Heart right ventricle (tissue), 16 donors: ENCODE measurements at regions not wholly inside any gene's neighbourhood (a gene's known extent, or its start where the extent isn't known, plus 50 kb on each side); places are given as distances from the start of the nearest gene placed in this dataset.
"Not testable (repeated sequence)": the region's sequence is repeated elsewhere in the genome, so short reads cannot be mapped to it uniquely, and the experiment has no call there.

Source experiments
- ATAC-seq, 8 donors: fragments of 200-7000 bp; cut with Tn5 transposase; one replicate each; pipeline ENCODE4 v1.9.1; 2020; ENCODE audit warnings: mild to moderate bottlenecking in 8 of 8, moderate library complexity in 8 of 8, moderate number of reproducible peaks in 1 of 8
- DNase-seq, 2 donors: peaks; one replicate each; pipeline ENCODE4 v3.0.0-alpha.2; 2020
- H3K27ac ChIP-seq, 10 donors: fragments of 200-600 bp; sonication (generic) in 2 of 10; one replicate each; pipeline versions ENCODE4 v1.5.0 to v1.8.0; 2020 to 2022; ENCODE audit warnings: mild to moderate bottlenecking in 3 of 10
- H3K27me3 ChIP-seq, 7 donors: fragments of 200-600 bp; one replicate each; pipeline ENCODE4 v1.8.0; 2021 to 2022; ENCODE audit warnings: mild to moderate bottlenecking in 2 of 7
- H3K36me3 ChIP-seq, 9 donors: fragments of 200-600 bp; sonication (generic) in 1 of 9; one replicate each; pipeline versions ENCODE4 v1.5.0 to v1.8.0; 2020 to 2022; ENCODE audit warnings: mild to moderate bottlenecking in 2 of 9
- H3K4me1 ChIP-seq, 9 donors: fragments of 200-600 bp; sonication (generic) in 1 of 9; one replicate each; pipeline versions ENCODE4 v1.5.0 to v1.8.0; 2020 to 2022; ENCODE audit warnings: mild to moderate bottlenecking in 4 of 9
- H3K4me3 ChIP-seq, 10 donors: fragments of 200-600 bp; sonication (generic) in 2 of 10; one replicate each; pipeline versions ENCODE4 v1.5.0 to v1.8.0; 2020 to 2022; ENCODE audit warnings: mild to moderate bottlenecking in 7 of 10, moderate library complexity in 2 of 10
- H3K9me3 ChIP-seq, 11 donors: fragments of 200-600 bp in 10 of 11; sonication (generic) in 2 of 11; one replicate each; pipeline versions ENCODE4 v1.5.0 to v1.8.0; 2013 to 2022; ENCODE audit warnings: mild to moderate bottlenecking in 2 of 11, control low read depth in 1 of 11, moderate library complexity in 1 of 11
- CTCF ChIP-seq, 9 donors: fragments of 200-600 bp; sonication (generic) in 2 of 9; IDR thresholded peaks; one replicate each; pipeline versions ENCODE4 v1.5.0 to v1.8.0; 2021 to 2022; ENCODE audit warnings: antibody characterized with exemption in 9 of 9, mild to moderate bottlenecking in 5 of 9, moderate library complexity in 1 of 9
- WGBS, 2 donors: extraction: QIAGEN DNeasy Blood & Tissue Kit; methylation state at CpG; one replicate each; pipeline ENCODE4 v1.1.7; 2013; ENCODE audit warnings: inconsistent platforms in 1 of 2; 5-methylcytosine and 5-hydroxymethylcytosine counted together
- intact Hi-C, 10 donors: fragments of 100-400 bp; cut with DNase I; formaldehyde crosslinking; loops; one replicate each; pipeline versions ENCODE4 v1.11.1 to v1.14.2; 2022
- donor health status: Arrhythmogenic right ventricular cardiomyopathy.
- donor health status: ischemic (EF 13 %, LVEDD 7.1; RV severe dilation, severe dysfunction).
- donor health status: healthy with polysubstance abuse.
- donor health status: DM: no; HTN: yes; CAD: no.
- donor health status: DM: no; HTN: no; CAD: no.
- donor health status: ischemic (EF 25% LVEDD 6.9; RV normal size, moderate dysfunction).
- donor health status: ischemic (EF 25% LVEDD 5.7; RV mildly dilated, moderate dysfunction).
- donor health status: healthy.
- donor health status: DM: yes; HTN: yes; CAD: no.
- donor health status: Ischemic cardiomyopathy.
- donor health status: ischemic (EF 35%, LVEDD 5.7; RV mildly dilated, moderate dysfunction).
- donor health status: nonischemic (EF 11% LVEDD 7.7; RV severe dilation, severe dysfunction).
- donor health status: DM: yes; HTN: yes; CAD: no.
- donor health status: PGD.
- donor health status: ischemic (EF 29% LVEDD 5.4; RV normal size, mild dysfunction).
- donor health status: nonischemic (EF 23%, LVEDD 6.1; RV moderate dilation, normal function).

GRCh38 chr1:38185913-38186312 is 139.3 kb upstream of the POU3F1 start:
- ATAC-seq: no peak
- no peak for DNase-seq
- Histone ChIP-seq H3K27me3 (peaks cover 0 to 59% (median 9%) of the 10 kb centered on the region in 7 donors), H3K4me3 (no peak overlapping the region), H3K27ac (no peak overlapping the region), H3K36me3 (no peaks in the 10 kb centered on the region), H3K4me1 (no peaks in the 10 kb centered on the region), H3K9me3 (peaks cover 0 to 6% (median 0%) of the 10 kb centered on the region in 11 donors)
- intact Hi-C loops: no loop called here
- TF ChIP-seq CTCF (IDR thresholded peaks at IDR 0.05): no peak
- 76 to 80% methylated on average over 7 of the region's 7 CpGs for WGBS, 2 donors

DNA sequence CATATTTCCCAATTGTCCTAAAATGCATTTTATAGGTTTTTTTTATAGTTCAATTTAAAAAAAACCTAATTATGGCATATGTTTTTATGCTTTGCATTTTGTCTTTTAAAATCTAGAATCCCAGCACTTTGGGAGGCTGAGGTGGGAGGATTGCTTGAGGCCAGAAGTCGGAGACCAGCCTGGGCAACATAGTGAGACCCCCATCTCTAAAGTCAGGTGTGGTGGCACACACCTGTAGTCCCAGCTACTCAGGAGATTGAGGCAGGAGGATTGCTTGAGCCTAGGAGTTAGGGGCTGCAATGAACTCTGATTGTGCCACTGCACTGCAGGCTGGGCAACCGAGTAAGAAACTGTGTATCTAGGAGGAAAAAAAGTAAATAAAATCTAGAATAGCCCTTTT is 137.2 kb upstream of the POU3F1 start:
- no peak overlapping the region for H3K4me3 ChIP-seq
- H3K36me3 ChIP-seq: no peaks in the 10 kb centered on the region
- intact Hi-C loops: no loop called here
- no peak for TF ChIP-seq CTCF (IDR thresholded peaks at IDR 0.05)
- no peak overlapping the region for H3K27ac ChIP-seq
- peaks cover 0 to 4% (median 0%) of the 10 kb centered on the region in 11 donors for H3K9me3 ChIP-seq
- ATAC-seq: no peak
- 85 to 88% methylated on average over 2 of the region's 2 CpGs for WGBS, 2 donors
- H3K27me3 ChIP-seq: peaks cover 0 to 54% (median 14%) of the 10 kb centered on the region in 7 donors
- no peak for DNase-seq
- H3K4me1 ChIP-seq: peaks cover 0 to 6% (median 0%) of the 10 kb centered on the region in 9 donors

- intact Hi-C loops: no loop called here
- Histone ChIP-seq H3K4me1 (peaks cover 0 to 6% (median 0%) of the 10 kb centered on the region in 9 donors), H3K36me3 (no peaks in the 10 kb centered on the region), H3K27ac (no peak overlapping the region), H3K9me3 (no peaks in the 10 kb centered on the region), H3K27me3 (peaks cover 0 to 48% (median 14%) of the 10 kb centered on the region in 7 donors), H3K4me3 (no peak overlapping the region)
- ATAC-seq (no peak), DNase-seq (no peak)
- 29 to 35% methylated on average over 7 of the region's 7 CpGs for WGBS, 2 donors
- no peak for TF ChIP-seq CTCF (IDR thresholded peaks at IDR 0.05)
Measured at GRCh38 chr1:38183096-38183495, 136.5 kb upstream of the POU3F1 start.

GRCh38 chr1:38180388-38180787 is 133.8 kb upstream of the POU3F1 start:
- H3K9me3 ChIP-seq, ATAC-seq, H3K4me3 ChIP-seq, DNase-seq, H3K4me1 ChIP-seq, intact Hi-C loops, H3K36me3 ChIP-seq, H3K27ac ChIP-seq: not testable (repeated sequence)
- H3K27me3 ChIP-seq: peaks cover 0 to 44% (median 13%) of the 10 kb centered on the region in 7 donors
- WGBS, 2 donors: 76 to 77% methylated on average over 1 of the region's 1 CpG

GRCh38 chr1:38179483-38179882 is 132.9 kb upstream of the POU3F1 start:
- Histone ChIP-seq H3K4me3 (no peak overlapping the region), H3K9me3 (no peaks in the 10 kb centered on the region), H3K4me1 (peaks cover 0 to 6% (median 0%) of the 10 kb centered on the region in 9 donors), H3K36me3 (no peaks in the 10 kb centered on the region), H3K27me3 (peaks cover 0 to 38% (median 13%) of the 10 kb centered on the region in 7 donors), H3K27ac (no peak overlapping the region)
- intact Hi-C loops: no loop called here
- 44 to 47% methylated on average over 8 of the region's 8 CpGs for WGBS, 2 donors
- DNase-seq: peak; percentile 63 to 71
- ATAC-seq: peak; percentile 65 to 92 (median 75)
- TF ChIP-seq CTCF (IDR thresholded peaks at IDR 0.05): no peak
